ENCODE measurements at regions not wholly inside any gene's neighbourhood (a gene's known extent, or its start where the extent isn't known, plus 50 kb on each side); places are given as distances from the start of the nearest gene placed in this dataset.

DNA sequence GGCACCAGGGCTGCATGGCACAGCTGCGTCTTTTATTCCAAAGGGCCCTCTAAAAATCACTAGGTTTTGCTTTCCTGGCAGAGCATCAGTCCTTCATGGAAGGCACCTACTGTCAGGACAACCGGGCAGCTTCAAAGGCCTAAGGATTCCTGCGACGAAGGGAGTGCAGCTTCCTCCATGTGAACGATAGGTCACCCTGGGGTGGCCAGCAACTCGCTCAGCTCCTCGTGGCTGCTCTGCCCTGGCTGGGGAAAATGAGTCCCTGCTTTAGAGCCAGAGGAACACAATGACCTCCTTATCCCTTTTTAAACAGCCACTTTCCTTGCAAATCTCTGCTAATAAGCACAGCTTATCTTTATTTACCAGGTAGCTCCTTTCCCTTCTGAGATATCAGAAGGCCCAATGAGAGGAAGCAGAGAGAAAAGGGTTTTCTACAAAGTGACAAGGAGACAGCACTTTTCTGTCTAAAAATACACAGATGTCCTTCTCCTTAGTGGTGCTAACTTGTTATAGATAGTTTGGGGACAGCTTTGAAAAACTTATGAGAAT lies 71.6 kb upstream of the SMYD2 start:
- DNase-seq, result no peak

DNA sequence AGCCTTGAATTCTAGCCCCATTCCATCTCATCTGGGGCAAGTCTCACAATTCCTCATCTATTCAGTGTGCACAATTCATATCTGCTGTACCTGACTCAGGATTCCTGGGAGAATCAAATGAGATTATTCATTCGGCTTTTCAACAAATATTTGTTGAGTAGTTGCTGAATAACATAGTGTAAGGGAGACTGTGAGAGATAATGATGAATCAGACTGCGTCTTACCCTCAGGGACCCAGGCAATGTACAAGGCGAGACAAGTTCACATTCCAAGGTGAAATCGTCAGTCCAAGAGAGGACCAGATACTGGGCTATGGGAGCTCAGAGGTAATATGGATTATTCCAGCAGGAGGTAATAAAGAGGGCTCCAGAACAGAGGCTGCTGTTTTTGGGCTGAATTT lies 67.8 kb upstream of the SMYD2 start:
- DNase-seq, result no peak

DNA sequence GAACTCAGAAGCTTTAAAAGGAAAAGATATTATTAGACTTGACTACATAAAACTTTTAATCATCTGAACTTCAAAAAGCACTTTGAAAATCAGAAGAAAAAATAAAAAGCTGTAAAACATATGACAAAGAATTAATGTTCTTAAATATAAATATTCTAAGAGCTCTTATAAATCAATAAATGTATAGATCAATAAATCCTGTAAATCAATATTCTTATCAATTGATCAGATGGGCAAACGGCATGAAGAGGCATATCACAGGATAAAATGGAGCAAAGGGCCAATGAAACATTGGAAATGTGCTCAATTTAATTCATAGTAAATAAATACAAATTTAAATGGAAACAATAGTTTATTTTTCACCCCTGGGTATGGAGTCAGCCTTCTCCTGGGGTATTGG lies 66.1 kb upstream of the SMYD2 start:
- DNase-seq, result no peak

DNA sequence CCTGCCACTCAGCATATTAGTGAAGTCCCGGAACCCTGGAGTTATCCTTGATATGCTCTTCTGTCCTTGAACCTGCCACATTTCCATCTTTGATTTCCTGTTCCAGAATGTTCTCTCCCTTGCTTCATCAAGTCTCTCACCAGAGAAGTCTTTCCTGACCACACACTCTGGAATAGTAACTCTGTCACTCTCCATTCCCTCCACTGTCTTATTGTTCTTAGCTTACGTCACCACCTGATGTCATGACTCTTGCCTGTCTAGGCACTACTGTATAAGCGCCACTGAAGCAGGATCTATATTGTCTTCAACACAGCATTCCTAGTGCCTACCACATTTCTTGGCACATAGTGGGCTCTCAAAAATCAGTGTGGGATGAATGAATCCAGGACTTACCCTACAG lies 65.4 kb upstream of the SMYD2 start:
- no peak for DNase-seq

DNA sequence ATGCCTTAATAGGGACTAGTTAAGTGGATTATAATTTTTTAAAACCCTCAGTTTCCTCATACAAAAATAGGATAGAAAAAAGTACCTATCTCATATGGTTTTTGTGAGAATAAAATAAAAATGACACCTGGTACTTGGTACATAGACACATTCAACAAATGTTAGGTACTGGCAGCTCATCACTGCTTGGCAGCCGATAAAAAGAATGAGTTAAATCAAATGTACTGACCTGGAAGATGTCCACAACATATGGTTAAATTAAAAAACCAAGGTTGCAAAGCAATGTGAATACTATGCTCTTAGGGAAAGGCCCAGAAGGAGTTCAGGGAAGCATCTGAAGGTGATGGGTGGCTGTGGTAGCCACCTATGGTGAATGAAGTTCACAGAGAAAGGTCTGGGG lies 64.9 kb upstream of the SMYD2 start:
- no peak for DNase-seq

DNA sequence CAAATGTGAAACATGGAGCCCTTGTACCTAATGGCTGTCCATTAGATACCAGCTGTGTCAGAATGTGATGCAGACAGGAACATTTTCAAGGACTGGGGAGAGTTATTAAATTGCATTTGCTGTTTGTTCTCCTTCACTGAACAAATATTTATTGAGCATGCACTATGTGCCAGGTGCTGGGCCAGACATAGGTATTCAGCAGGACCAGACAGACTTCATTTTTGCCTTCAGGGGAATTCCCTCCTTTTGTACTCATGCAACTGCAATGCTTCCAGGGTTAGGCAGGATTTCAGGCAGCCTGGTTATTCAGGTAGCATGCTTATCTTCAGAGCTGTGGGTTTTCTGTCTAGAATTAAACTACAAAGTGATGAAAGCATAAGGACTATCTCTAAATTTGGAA lies 64.2 kb upstream of the SMYD2 start:
- no peak for DNase-seq

DNA sequence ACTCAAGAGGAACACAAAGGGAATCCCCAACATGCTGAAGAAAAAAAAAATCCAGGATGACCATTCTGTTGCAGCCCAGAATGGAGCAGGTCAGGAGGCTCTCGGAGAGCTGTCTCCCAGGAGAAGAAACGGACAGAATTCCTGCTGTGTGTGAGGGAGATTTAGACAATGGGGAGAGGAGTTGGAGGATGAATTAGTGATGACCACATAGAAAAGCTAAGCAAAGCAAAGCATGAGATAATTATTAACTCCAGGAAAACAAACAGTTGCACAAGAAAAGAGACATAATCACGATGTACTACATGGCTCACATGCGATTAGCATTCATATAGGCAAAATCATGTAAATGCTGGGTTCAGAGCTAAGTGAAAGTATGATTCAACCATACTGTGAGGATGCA lies 61.1 kb upstream of the SMYD2 start:
- DNase-seq, result no peak

DNA sequence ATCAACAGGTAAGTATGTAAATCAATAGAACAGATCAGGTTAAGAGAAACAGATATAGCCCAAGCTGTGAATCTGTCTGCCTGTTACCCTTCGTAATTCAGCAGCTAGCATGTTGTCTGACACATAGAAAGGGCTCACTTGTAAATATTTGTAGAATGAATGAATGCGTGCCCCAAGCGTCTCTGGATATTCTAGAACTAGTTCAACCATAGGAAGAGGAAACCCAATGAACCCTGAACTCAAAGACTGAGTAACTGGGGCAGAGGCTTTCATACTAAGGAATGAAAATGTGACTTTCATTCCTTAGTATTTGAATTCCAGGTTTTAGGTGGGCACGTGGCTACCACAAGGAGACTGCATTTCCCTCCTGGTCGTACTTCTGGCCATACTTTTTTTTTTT lies 60.1 kb upstream of the SMYD2 start:
- no peak for DNase-seq

DNA sequence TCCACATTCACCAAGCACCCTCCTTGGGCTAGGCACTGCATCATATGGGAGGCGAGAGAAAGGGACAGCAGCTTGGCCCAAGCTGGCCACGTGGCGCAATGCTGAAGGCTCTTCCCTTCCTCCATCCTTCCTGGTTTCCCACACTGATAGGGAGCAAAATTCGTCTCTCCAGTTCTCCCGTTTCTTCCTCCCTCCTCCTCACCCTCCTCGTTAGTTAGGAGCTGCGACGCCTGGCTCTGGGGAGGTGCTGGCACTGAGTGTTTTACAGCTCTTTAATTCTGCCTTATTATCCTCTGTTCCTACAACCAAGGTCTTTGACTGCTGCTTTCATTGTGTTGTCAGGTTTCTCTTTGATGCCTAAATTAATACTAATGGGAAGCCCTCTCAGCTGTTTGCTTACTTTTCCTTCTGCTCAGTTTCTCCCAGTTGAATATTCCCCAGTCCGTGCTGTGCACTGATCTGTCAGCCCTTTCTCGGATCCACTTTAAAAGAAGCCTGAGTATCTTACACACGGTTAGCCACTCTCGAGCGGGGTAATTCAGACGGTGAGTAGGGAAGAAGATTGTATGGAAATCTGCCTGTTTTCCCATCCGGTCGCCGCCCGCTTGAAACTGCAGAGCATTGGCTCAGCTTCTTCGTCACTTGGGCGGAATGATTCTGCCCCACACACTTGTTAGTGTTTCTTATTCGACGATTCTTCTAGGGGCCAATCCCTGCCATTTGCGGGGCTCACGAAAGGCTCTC lies 56.2 kb upstream of the SMYD2 start:
- no peak for DNase-seq

DNA sequence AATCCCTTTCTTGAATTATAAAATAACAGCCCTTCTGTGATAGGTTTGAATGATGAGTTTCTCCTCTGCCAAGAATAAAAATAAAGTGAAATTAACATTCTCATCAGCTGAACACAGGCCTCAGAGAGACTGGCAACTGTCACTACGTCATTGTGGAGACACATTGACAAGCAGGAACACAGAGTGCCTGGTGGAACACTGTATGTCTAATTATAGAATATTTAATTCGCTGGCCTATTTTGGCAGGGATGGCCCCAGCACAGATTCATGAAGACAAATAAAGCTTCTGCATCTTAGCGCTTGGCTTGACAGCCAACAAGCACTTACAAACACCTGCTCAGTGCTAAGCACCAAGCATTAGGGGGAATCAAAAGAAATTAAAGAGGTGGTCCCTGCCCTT lies 52.0 kb upstream of the SMYD2 start:
- DNase-seq, result no peak

DNA sequence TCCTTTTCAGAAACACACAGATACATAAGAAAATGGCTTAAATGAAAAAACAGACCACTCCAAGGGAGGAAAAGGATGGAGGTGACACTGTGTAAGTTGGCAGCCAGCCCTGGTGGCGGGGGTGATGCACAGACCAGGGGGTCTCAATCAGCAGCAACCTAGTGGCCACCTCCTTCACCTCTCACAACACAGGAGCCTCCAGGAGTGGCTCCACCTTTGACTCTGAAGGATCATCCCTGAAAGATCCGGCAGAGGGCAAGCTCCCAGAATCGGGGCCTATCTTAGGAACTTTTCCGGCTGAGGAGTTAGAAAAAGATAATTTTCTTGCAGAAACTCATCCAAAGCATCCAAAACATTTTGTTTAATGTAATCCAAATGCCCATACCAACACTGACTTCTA lies 51.2 kb upstream of the SMYD2 start:
- no peak for DNase-seq

Data from OCI-M1 (cell line).